NCI-H2029 (cell line): ENCODE measurements at regions not wholly inside any gene's neighbourhood (a gene's known extent, or its start where the extent isn't known, plus 50 kb on each side); places are given as distances from the start of the nearest gene placed in this dataset.
"Not testable (repeated sequence)": the region's sequence is repeated elsewhere in the genome, so short reads cannot be mapped to it uniquely, and the experiment has no call there.

Experiments
- DNase-seq: peaks from one replicate; lab custom pipeline; 2025; lab: John Stamatoyannopoulos, UW

DNA sequence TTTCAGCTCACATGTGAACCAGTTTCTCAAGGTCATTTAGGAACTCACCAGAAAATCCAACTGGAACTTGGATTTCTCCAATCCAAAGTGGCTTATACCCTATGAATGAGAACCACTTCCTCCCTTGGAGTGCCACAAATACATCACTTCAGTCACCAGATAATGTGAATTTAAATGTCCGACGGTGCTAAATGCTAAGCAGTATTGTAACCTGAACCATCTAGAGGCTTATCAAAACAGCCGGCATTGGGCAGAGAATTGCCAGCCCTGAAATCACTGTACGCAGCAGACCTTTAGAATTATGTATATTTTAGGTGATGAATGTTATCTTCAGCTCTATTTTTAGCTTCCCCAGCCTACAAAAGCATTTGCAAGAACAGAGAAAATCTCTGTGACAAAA lies 76.8 kb upstream of the COX20 start:
- peak; percentile 37 for DNase-seq

DNA sequence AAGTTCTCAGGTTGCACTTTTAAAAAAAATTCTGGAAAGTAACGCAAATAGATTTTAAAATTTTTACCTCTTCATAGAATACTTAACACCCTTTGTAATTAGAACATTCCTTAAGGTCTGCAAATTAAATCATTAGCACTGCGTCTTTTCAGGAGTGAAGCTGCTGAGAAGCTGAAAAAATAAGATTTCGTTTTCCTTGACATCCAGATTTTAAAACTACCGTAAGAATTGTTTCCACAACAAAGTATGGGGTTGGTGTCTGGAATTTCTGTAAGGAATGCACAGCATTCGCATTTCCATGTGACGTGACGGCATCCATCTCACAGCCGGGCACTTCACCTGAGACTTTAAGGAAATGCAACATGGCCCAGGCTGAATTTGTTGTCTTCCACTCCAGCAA lies 76.3 kb upstream of the COX20 start:
- no peak for DNase-seq

DNA sequence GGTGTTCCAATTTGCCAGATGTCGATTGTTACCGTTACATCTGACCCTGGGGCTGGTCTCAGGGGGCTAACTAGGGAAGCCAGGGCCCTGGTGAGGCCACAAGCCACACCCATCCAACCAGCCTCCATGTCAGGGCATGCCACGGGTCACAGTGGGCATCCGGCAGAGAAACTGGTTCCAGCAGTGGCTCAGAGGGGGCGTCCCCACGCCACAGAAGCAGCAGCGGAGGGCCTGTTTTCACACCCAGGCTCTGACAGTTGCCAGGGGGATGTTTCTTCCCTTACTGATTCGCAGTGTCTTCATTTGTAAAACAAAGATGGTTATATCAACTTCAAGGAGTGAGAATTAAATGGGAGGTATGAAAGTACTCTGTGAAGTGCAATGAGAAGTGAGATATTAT lies 75.0 kb upstream of the COX20 start:
- no peak for DNase-seq

DNA sequence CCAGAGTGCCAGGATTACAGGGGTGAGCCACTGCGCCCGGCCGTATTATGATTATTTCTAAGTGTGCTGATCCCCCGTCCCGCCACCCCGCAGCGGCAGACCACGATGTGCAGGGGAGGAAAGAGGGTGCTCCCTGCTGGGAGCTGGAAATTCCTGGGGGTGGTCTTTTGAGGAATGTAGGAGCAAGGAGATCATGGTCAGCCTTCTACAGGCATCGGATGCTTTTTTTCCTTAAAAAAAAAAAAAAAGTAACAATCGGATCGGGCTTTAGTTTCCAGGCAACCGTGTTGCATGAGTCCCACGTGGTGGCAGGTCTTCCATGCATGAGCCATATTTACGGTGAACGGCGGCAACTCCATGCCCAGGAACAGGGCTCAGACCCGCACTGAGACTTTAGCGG lies 74.2 kb upstream of the COX20 start:
- DNase-seq: no peak

DNA sequence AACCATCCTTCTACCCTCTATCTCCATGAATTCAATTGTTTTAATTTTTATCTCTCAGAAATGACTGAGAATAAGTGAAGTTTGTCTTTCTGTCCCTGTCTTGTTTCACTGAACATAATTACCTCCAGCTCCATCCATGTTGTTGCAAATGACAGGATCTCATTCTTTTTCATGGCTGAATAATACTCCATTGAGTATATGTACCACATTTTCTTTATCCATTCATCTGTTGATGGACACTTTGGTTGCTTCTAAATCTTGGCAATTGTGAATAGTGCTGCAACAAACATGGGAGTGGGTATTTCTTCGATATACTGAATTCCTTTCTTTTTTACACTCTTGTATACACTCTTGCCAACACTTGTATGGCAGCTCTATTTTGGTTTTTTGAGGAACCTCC lies 72.8 kb upstream of the COX20 start:
- no peak for DNase-seq

DNA sequence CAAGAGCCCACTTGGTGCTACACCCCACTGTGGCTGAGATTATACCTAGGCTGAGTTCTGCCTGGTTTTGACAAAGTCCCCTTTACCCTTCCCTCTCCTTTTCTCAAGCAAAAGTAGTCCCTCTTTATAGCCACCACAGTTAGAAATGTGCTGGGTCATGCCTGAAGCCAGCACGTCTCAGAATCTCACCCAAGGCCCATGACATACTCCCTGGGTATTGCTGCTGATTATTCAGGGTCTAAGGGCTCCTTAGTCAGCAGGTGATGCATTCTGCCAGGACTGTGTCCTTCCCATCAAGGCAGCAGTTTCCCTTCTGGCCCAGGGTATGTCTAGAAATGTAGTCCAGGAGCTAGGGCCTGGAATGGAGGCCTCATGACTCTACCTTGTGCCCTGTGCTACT lies 67.3 kb upstream of the COX20 start:
- DNase-seq: no peak

DNA sequence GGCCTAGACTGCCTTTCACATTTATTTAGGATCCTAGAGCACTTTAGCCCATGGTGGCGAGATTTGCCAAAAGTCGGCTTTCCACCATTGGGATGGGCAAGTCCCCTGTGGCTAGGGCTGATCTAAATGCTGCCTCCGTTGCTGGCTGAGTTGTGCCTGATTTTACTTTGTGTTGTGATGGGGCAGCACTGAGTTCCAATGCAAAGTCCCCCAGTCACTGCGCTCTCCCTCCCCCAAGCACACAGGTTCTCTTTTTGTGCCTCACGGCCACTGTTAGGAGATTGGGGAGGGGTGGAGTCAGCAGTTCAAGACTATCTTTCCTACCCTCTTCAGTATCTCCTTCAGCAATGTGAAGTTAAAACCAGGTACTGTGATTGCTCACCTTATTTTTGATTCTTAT lies 66.7 kb upstream of the COX20 start:
- no peak for DNase-seq

DNA sequence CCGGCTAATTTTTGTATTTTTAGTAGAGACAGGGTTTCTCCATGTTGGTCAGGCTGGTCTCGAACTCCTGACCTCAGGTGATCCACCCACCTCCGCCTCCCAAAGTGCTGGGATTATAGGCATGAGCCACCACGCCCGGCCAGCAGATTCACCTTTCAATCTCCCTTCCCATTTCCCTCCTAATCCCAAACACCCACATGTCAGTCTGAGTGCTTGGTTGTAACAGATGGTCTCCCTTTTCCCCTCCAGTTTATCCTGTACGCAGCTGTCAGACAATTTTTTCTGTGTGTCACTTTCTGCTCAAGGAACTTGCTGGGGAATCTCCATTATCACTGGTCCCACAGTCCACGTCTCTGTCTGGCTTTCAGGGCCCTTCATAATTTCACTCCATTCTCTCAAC lies 64.9 kb upstream of the COX20 start:
- DNase-seq: not testable (repeated sequence)

DNA sequence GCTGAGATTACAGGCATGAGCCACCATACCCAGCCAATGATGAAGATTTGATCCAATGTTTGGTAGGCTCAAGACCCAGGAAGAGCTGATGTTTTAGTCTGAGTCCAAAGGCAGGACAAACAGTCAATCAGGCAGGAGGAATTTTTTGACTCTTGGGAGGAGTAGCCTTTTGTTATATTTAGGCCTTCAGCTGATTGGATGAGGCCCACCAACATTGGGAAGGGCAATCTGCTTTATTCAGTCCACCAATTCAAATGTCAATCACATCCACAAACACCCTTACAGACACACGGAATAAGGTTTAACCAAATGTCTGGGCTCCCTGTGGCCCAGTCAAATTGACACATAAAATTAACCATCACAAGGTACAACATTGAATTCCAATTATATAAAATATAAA lies 61.9 kb upstream of the COX20 start:
- DNase-seq: no peak

DNA sequence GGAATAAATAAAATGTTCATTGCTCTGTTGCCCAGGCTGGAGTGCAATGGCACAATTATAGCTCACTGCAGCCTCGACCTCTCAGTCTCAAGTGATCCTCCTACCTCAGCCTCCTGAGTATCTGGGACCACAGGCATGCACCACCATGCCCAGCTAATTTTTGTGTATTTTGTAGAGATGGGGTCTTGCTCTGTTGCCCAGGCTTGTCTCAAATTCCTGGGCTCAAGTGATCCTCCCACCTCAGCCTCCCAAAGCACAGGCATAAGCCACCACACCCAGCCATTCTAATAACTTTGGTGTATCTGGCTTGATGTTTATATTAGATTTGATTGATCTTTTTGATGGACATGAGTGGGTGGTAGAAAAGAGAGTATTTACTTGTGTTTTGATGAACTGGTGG lies 58.7 kb upstream of the COX20 start:
- DNase-seq: not testable (repeated sequence)

DNA sequence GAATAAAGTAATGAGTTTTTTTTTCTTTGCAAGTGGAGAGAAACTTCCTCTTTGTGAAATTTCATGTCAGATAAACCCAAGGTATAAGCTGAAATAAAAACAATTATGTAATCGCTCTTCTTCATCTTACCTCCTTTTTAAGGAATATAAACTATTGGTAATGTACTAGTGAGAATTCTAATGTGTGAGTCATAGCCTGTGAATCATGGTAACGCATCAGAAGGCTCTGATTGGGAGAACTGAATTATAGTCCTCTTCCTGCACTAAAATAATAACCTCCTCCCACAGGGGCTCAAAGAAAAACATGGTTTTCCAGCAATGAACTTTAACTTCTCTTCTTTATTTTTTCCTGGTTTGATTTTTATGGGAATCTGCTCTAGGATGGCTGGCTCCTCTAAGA lies 57.1 kb upstream of the COX20 start:
- DNase-seq: no peak

DNA sequence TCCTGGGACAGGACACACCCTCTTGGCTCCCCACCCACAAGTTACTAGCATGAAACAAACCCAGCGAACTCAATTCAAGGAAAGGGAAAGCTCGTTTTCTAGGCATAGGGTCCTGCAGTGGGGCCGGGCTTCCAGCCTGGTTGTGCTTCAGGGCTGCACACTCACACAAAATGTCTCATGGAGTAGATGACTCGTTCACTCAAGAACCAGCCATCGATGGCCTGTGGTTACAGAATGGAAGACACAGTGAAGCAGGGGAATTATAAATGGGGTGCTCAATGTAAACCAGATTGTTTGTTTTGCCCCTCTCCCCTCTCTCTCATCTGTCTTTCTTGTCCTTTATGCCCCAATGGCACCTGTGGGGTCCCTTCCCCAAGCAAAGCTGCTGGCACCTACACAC lies 56.0 kb upstream of the COX20 start:
- DNase-seq: no peak

DNA sequence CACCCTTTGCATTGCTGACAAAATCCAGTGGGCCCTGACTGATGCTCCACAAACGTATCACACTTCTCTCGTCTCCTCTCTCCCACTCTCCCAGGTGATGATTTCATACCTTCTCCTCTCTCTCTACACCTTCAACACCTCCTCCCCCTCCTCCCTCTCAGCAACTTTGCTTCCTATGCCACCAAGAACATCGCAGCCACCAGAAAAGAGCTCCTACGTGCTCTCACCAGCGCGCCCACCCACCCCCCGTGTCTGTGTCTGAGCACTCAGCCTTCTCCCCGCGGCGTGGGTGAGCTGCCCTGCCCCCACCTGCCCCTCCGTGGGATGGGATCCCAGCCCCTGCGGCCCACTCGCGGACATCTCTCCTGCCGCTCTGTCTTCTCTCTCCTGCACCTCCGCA lies 55.1 kb upstream of the COX20 start:
- DNase-seq: no peak

DNA sequence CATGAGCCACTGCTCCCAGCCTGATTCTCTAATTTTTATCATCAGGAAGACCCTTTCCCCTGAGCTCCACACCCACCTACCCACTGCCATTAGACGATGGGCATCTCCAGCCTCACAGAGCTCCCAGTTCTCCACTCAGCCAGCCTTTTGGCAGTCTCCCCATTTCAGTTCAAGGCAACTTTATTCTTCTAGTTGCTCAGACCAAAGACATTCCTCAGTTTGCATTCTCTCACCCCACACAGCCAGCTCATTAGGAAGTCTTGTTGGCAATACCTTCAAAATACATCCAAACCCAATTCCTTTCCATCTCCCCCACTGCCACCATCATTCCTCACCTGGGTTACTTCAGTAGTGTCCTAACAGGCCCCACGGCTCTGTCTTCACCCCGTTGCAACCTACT lies 53.4 kb upstream of the COX20 start:
- DNase-seq: no peak

DNA sequence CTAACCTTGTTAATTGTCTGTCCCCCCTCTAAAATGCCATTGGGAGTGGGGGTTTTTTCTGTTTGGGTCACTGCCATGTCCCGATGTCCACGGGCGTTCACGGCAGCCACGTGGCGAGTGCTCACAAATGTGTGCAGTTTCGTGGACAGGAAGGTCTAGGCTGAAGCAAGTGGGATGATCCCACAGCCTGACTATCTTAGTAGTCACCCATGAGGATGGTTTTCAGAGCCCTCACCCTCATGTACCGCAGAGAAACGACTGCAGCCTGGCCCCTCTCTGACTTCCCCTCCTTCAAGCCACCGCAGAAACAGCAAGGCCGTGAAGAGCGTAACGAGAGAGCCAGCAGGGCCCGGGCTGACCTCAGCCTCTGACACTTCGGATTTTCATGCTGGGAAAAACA lies 52.3 kb upstream of the COX20 start:
- DNase-seq: no peak
